Stimulated activated naive B cell treated with anti-CD40 and anti-IgM and Interleukin-4, amounts not matched to agents 10 μg/mL and 1 μg/mL and 100 μg/mL, for 72 hours (primary cell): ENCODE measurements at regions not wholly inside any gene's neighbourhood (a gene's known extent, or its start where the extent isn't known, plus 50 kb on each side); places are given as distances from the start of the nearest gene placed in this dataset.

Experiments used
- ATAC-seq, 2 donors: fragments of 150-1000 bp; cut with Tn5 transposase; replicated peaks; 2 replicates each; pipeline ENCODE4 v1.10.0; 2021; ENCODE audit warnings: moderate library complexity in 1 of 2
- DNase-seq: peaks from one replicate; pipeline ENCODE4 v3.0.0; 2021
- H3K27ac Mint-ChIP-seq: one replicate; pipeline ENCODE4 v1.8.0; 2022; ENCODE audit warnings: mild to moderate bottlenecking, mixed read lengths
- H3K27me3 Mint-ChIP-seq, 2 donors: one replicate each; pipeline ENCODE4 v1.8.0; 2022; ENCODE audit warnings: mixed read lengths in 2 of 2
- H3K36me3 Mint-ChIP-seq, 2 donors: one replicate each; pipeline ENCODE4 v1.8.0; 2022; ENCODE audit warnings: mixed read lengths in 2 of 2, mild to moderate bottlenecking in 1 of 2
- H3K4me1 Mint-ChIP-seq, 2 donors: one replicate each; pipeline ENCODE4 v1.8.0; 2022; ENCODE audit warnings: mixed read lengths in 2 of 2, mild to moderate bottlenecking in 1 of 2
- H3K4me3 Mint-ChIP-seq, 2 donors: one replicate each; pipeline ENCODE4 v1.8.0; 2022; ENCODE audit warnings: mild to moderate bottlenecking in 2 of 2, mixed read lengths in 2 of 2, moderate library complexity in 1 of 2
- H3K9me3 Mint-ChIP-seq, 2 donors: one replicate each; pipeline ENCODE4 v1.8.0; 2022; ENCODE audit warnings: mixed read lengths in 2 of 2, mild to moderate bottlenecking in 1 of 2

DNA sequence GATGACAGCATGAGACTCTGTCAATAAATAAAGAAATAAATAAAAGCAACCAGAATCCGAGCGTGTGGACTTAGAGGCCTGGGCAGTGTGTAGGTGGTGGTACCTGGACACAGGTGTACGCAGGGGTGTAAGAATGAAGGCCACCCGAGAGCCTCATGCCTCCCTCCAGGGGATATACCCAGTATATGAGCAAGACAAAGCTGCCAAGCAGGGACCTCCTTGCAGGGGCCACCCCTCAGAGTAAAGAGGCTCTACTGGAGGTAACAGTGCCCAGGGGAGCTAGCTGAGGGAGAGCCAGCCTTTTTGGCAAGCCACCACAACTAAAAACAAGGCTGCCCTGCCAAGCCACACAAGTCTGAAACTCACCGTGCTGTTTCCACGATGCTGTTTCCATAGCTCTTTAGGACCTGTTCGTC, 179.2 kb upstream of the RAB4A start:
- no peaks in the 10 kb centered on the region for H3K9me3 Mint-ChIP-seq
- no peak overlapping the region for H3K4me3 Mint-ChIP-seq
- H3K27ac Mint-ChIP-seq = no peak overlapping the region
- ATAC-seq = no peak
- DNase-seq = no peak
- H3K4me1 Mint-ChIP-seq = peaks cover 4 to 14% of the 10 kb centered on the region in 2 donors
- no peaks in the 10 kb centered on the region for H3K36me3 Mint-ChIP-seq
- peaks cover 0 to 6% of the 10 kb centered on the region in 2 donors for H3K27me3 Mint-ChIP-seq

DNA sequence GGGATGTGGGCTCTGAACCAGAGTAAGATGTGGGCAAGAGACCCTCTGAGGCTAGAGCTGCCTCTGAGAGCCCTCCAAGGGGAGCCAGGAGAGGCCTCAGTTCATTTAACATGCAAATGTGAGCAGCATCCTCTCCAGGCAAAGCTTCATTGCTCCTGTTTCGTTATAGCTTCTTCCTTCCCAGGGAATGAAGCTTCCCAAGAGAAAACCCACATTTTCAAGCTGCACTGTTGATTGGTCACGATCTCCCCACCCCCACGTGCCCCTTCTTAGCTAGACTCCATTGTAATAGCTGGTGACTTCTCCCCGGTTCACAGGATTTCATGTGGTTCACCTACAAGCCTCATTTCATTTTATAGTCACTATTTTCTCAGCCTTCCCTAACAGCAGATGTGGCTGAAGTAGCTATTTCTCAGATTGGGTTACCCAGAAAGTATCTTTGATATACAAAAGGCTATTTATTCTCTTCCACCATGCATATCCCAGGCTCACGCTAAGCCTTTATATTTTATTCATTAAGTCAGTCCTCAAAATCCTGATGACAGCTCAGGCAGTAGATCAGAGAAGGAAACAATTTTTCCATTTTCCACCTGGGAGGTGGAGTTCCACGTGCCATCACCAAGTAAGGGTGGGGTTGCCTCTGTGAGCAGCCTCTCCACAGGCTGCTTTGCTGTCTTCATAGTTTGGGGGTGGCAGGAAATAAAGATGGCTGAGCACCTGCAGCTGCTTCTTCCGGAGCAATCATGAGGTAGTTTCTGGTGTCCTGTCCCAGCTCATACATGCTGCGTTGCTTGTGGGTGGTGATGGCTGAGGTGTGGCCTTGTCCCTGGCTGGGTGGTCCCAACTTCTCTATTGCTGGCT, 178.3 kb upstream of the RAB4A start:
- no peak for DNase-seq
- Mint-ChIP-seq H3K27ac (peak overlapping the region; percentile 22), H3K36me3 (no peaks in the 10 kb centered on the region), H3K9me3 (no peaks in the 10 kb centered on the region), H3K27me3 (peaks cover 0 to 6% of the 10 kb centered on the region in 2 donors), H3K4me3 (no peak overlapping the region), H3K4me1 (peaks cover 4 to 14% of the 10 kb centered on the region in 2 donors)
- no peak for ATAC-seq

DNA sequence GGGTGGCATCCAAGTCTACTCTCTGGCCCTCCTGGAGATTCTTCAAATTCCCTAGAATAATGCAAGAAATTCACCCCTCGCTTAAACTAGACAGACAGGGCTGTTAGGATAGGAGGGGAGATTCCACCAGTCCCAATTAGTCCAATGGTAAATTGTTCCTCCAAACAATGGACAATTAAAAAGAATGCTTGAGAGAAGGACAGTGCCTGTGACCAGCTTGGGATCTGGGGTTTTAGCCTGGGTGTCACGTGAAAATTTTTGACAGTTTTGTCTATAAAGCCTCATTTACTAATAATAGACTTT, 177.7 kb upstream of the RAB4A start:
- H3K4me3 Mint-ChIP-seq = no peak overlapping the region
- no peak for DNase-seq
- no peaks in the 10 kb centered on the region for H3K9me3 Mint-ChIP-seq
- peaks cover 4 to 14% of the 10 kb centered on the region in 2 donors for H3K4me1 Mint-ChIP-seq
- H3K36me3 Mint-ChIP-seq = no peaks in the 10 kb centered on the region
- H3K27ac Mint-ChIP-seq = no peak overlapping the region
- peaks cover 0 to 6% of the 10 kb centered on the region in 2 donors for H3K27me3 Mint-ChIP-seq
- no peak for ATAC-seq

DNA sequence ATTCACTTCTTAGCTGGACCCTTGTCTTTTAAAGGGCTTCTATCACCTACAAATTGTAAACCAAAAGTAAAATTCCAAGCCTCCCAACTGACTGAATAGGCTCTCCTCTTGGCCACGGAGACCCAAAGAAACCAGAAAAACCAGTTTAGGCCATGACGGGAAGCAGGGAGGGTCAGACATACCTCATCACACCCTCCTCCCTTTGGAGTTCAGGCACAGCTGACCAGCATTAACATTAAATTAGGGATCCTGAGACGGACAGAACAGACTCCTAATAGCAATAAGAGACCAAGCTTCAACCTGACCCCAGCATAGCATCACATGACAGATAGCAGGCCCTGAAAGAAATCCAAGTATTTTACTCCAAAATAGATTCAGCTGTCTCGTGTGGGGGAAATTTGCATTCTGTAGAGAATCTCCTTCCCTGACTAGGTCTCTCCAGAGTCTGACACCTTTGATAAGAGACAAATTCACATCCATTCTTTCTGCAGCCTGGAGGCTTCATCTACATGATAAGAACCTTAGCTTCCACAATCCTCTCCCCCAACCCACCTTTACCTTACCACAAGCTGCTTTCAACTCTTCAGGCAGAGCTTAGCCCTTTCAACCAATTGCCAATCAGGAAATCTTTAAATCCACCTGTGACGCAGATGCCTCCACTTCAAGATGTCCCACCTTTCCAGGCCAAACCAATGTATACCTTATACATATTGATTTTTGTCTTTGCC, 177.1 kb upstream of the RAB4A start:
- Mint-ChIP-seq H3K27ac (no peak overlapping the region), H3K9me3 (no peaks in the 10 kb centered on the region), H3K4me3 (no peak overlapping the region), H3K36me3 (no peaks in the 10 kb centered on the region), H3K27me3 (peaks cover under 1 to 2% of the 10 kb centered on the region in 2 donors), H3K4me1 (peaks cover 5 to 14% of the 10 kb centered on the region in 2 donors)
- DNase-seq = no peak
- ATAC-seq = no peak

DNA sequence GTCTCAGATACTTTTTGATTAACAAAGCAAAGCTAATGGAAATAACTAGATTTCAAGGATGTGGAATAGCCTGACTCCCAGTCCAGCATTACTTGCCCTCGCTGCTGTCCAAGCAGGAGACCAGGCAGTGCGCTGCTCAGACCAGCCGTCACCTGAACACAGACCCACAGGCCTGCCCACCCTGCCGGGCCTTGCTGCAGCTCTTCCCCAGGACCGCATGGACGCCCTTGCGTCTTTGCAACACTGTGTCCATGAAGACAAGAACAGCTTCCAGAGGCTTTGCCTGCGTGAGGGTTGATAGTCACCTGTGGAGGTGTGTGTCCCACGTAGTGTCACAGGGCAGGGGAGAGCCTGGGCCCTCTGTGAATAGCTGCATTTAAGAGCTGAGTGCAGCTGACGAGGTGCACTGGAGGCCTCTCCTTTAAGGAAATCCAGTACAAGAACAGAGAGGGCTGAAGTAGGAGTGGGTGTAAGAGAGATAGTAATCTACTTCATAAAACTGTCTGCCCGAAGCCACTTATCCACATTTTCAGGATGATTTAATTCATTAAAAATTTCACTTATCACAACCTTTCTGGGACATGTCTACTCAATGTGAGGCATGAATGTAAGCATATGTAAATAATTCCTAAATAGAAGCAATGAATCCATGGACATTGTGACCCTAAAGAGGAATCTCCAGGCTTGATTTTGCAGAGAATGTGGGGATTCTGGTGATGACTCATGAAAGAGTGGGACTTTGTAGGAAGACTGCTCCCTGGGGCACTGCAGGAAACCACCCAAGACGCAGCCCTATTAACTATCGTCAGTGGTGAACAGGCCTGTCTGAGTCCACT, 176.2 kb upstream of the RAB4A start:
- DNase-seq = no peak
- ATAC-seq = no peak
- Mint-ChIP-seq H3K4me1 (peaks cover 7 to 14% of the 10 kb centered on the region in 2 donors), H3K27ac (no peak overlapping the region), H3K36me3 (no peaks in the 10 kb centered on the region), H3K4me3 (no peak overlapping the region), H3K27me3 (peaks cover 0 to 4% of the 10 kb centered on the region in 2 donors), H3K9me3 (no peaks in the 10 kb centered on the region)

DNA sequence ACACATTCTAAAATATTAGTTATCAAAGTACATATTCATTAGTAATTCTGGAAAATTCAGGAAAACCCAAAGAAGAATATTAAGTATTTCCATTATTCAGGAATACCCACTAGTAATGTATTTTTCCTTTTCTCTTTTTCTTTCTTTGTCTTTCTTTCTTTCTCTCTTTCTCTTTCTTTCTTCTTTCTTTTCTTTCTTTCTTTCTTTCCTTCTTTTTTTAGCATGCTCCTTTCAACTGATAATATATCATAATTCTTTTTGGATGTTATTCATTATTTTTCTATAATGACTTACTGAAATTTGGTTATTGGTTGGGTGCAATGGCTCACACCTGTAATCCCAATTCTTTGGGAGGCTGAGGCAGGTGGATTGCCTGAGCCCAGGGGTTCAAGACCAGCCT, 175.6 kb upstream of the RAB4A start:
- Mint-ChIP-seq H3K4me1 (peaks cover 7 to 14% of the 10 kb centered on the region in 2 donors), H3K4me3 (no peak overlapping the region), H3K27ac (no peak overlapping the region), H3K9me3 (no peaks in the 10 kb centered on the region), H3K27me3 (peaks cover 0 to 4% of the 10 kb centered on the region in 2 donors), H3K36me3 (no peaks in the 10 kb centered on the region)
- DNase-seq (no peak), ATAC-seq (no peak)

DNA sequence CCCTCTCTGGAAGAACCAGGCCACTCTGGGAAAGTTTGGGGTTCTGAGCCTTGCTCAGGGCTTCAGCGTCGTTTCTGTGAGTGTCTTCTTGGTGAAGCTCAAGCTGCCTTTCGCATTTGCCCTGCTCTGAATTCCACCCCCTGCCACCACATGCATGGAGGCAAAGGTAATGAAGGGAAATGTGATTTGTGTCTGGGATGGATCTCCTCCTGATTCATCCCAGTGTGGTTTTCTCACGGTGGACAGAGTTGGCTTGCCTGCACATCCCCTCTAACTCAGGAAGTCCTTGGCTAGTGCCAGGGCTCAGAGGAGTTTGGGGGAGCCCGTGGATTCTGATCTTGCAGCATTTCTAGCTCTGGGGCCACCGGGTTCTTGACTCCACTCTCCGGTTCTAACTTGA, 173.6 kb upstream of the RAB4A start:
- Mint-ChIP-seq H3K9me3 (no peaks in the 10 kb centered on the region), H3K27ac (no peak overlapping the region), H3K36me3 (no peaks in the 10 kb centered on the region), H3K4me3 (no peak overlapping the region), H3K4me1 (peaks cover 7 to 12% of the 10 kb centered on the region in 2 donors), H3K27me3 (peaks cover 0 to 4% of the 10 kb centered on the region in 2 donors)
- DNase-seq (no peak), ATAC-seq (no peak)

DNA sequence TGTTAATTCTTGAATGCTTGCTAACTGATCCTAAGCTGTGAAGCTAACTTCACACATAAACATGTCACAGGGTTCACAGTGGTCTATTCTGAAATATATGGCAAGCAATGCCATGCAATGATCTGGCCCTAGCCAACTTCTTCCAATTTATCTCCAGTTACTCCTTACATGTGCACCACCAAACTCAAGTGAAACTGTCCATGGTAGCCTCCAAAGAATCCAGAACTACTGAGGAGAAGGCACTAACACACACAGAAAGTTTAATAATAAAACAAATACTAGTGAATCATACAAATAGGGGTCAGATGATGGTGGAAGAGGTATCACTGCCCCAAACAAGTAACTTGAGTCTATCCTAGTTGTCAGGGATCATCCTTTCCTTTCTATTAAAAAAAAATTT, 172.6 kb upstream of the RAB4A start:
- Mint-ChIP-seq H3K36me3 (no peaks in the 10 kb centered on the region), H3K27me3 (peaks cover 0 to 4% of the 10 kb centered on the region in 2 donors), H3K27ac (no peak overlapping the region), H3K9me3 (no peaks in the 10 kb centered on the region), H3K4me3 (no peak overlapping the region), H3K4me1 (peaks cover 2 to 3% of the 10 kb centered on the region in 2 donors)
- ATAC-seq (no peak), DNase-seq (no peak)

DNA sequence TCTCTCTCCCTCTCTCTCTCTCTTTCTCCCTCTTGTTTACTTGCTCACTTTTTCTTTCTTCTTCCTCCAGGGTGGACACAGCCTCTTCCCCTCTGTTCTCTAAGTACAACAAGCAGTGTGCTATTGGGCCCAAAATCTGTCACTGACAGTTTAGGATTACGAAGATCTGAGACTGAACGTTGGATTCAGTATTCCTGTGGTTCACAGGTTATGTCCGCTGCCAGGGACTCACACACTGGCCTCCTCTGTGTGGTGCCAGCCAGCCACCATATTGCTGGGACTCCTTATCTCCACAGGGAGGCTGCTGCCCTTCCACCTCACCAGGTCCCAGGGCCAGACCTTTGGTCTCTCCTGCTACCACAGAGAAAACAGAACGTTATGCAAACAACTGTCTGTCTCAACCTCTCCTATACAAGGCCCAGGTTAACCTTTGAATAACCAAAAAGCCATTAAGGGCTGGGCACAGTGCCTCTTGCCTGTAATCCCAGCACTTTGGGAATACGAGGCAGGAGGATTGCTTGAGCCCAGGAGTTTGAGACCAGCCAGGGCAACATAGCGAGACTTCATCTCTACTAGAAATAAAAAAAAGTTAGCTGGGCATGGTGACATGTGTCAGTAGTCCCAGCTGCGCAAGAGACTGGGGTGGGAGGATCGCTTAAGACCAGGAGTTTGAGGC, 171.9 kb upstream of the RAB4A start:
- peaks cover 0 to 4% of the 10 kb centered on the region in 2 donors for H3K27me3 Mint-ChIP-seq
- no peak overlapping the region for H3K27ac Mint-ChIP-seq
- no peak for ATAC-seq
- no peak overlapping the region for H3K4me3 Mint-ChIP-seq
- no peaks in the 10 kb centered on the region for H3K36me3 Mint-ChIP-seq
- no peaks in the 10 kb centered on the region for H3K9me3 Mint-ChIP-seq
- no peak for DNase-seq
- peaks cover 0 to 3% of the 10 kb centered on the region in 2 donors for H3K4me1 Mint-ChIP-seq

DNA sequence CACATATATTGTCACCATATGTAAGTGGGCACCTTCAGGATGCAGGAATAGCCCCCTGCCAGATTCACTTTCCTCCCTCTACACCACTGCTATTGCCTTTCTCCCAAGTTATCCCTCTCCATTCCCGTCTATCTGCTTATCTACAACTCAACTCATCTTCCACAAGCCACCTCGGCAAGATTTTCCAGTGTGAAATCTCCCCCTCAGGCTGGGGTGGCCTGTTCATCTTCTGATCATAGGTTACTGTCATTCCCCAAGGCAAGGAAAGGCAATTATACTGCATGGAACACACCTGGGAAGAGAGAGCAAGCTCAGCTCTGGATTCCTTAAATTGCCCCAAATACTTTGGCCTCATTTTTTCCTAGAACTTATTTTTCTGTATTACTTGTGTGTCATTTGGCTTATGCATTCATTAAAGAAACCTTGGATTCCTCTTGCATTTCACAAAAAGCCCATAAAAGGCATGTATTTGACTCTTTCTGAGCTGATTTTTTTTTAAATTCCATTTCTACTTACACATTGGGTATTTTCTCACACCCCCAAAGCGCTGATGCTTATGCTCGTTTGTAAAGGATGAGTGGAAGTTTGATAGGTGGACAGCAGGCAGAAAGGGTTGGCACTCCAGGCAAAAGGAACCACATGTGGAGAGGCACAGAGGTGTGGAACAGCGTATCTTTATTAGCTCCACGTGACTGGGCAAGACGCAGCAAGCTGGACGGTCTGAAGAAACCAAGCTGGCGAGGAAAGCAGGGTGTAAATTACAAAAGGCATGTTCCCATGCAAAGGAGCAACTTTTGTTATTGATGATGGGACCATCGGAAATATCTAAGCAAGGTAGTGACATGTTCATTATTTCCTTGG, 169.7 kb upstream of the RAB4A start:
- Mint-ChIP-seq H3K9me3 (no peaks in the 10 kb centered on the region), H3K27ac (no peak overlapping the region), H3K27me3 (peaks cover 0 to 4% of the 10 kb centered on the region in 2 donors), H3K4me3 (no peak overlapping the region), H3K36me3 (no peaks in the 10 kb centered on the region), H3K4me1 (peaks cover 0 to 3% of the 10 kb centered on the region in 2 donors)
- ATAC-seq = no peak
- no peak for DNase-seq

DNA sequence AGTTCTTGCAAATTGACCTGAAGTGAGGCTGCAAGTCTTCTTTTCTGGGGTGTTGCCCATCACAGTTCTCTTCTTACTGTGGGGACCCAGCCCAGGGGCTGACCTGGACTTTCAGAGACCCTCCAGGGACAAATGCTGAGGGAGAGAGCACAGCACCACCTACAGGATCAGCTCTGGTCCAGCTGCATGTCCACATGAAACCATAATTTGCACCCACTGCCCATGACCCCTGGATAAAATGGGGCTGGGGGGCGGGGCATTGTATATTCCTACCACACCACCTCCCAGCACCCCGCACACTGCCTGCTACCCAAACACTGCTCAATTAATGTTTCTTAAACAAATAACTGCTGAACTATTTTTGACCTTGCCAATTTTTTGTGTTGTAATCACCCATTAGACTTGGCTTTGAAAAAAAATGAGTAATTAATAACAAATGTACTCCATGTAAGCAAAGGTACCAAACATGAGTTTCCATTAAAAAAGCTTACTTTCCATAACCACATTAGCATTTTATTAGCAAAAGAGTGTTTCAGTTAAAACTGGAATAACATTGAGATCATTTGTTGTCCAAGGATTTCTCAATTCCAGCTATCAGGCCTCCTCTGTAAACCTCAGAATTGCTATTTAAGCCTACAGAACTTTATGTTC, 168.0 kb upstream of the RAB4A start:
- H3K4me3 Mint-ChIP-seq = no peak overlapping the region
- H3K36me3 Mint-ChIP-seq = no peaks in the 10 kb centered on the region
- H3K9me3 Mint-ChIP-seq = no peaks in the 10 kb centered on the region
- H3K27ac Mint-ChIP-seq = no peak overlapping the region
- ATAC-seq = no peak
- DNase-seq = no peak
- peaks cover 5 to 7% of the 10 kb centered on the region in 2 donors for H3K4me1 Mint-ChIP-seq
- H3K27me3 Mint-ChIP-seq = peaks cover 8% of the 10 kb centered on the region in 2 donors

DNA sequence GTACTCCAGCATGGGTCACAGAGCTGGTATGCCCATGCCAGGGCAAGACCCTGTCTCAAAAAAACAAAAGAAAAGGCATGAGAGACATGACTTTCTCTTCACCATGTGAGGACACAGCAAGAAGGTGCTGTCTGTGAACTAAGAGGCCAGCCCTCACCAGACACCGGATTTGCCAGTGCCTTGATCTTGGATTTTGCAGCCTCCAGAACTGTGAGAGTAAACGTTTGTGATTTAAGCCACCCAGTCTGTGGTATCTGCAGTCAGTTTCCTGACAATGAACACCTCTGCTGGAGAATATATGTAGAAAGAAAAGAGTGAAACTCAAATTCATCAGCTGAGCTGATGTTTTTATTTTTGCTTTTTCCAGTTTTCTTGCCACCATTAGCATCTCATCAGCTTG, 166.3 kb upstream of the RAB4A start:
- Mint-ChIP-seq H3K27me3 (peaks cover 9 to 14% of the 10 kb centered on the region in 2 donors), H3K9me3 (no peaks in the 10 kb centered on the region), H3K4me3 (no peak overlapping the region), H3K36me3 (no peaks in the 10 kb centered on the region), H3K27ac (no peak overlapping the region), H3K4me1 (peaks cover 5 to 14% of the 10 kb centered on the region in 2 donors)
- ATAC-seq (no peak), DNase-seq (no peak)

DNA sequence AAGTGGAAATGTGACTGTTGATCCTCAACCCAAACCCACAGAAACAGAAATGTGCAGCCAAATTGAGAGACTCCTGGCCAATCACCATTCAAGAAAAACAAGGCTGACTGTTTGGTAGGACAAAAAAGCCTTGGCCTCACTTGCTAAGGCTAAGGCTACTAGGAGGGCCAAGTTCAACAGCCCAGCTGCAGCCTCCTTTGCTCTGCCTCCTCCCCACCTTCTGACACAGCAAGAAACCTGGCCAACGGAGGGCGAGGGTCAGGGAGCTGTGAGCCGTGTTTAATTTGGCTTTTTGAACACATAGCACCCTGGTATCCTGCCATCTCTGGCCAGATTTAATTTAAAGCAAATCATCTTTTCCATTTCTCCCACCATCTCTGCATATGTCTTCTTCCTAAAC, 165.8 kb upstream of the RAB4A start:
- H3K27ac Mint-ChIP-seq = no peak overlapping the region
- H3K9me3 Mint-ChIP-seq = no peaks in the 10 kb centered on the region
- ATAC-seq (no peak), DNase-seq (no peak)
- peaks cover 5 to 16% of the 10 kb centered on the region in 2 donors for H3K4me1 Mint-ChIP-seq
- H3K4me3 Mint-ChIP-seq = no peak overlapping the region
- H3K27me3 Mint-ChIP-seq = peaks cover 9 to 14% of the 10 kb centered on the region in 2 donors
- H3K36me3 Mint-ChIP-seq = no peaks in the 10 kb centered on the region
